GM21737 (cell line): ENCODE measurements at regions not wholly inside any gene's neighbourhood (a gene's known extent, or its start where the extent isn't known, plus 50 kb on each side); places are given as distances from the start of the nearest gene placed in this dataset.
A peak's percentile ranks its signal among the peaks of the same experiment; 100 is the strongest.

Experiments used
- ATAC-seq: cut with Tn5 transposase; IDR thresholded peaks from one replicate; pipeline ENCODE4 v1.9.1; 2021; ENCODE audit warnings: mild to moderate bottlenecking, moderate library complexity; ENCODE audit not compliant: unreplicated experiment

GRCh38 chr6:105482227-105482844, 79.5 kb upstream of the PREP start:
- no peak for ATAC-seq

DNA sequence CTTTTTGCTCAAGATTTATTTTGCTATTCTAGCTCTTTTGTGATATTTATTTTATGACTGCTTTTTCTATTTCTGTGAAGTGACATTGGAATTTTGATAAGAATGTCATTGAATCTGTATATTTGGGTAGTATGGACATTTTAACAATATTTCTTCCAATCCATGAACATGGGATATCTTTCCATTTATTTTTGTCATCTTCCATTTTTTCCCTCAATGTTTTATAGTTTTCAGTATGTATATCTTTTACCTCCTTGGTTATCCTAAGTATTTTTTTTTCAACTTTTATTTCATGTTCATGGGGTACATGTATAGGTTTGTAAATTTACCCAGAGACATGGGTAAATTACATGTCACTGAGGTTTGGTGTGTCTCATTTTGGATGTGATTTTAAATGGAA, 74.1 kb upstream of the PREP start:
- ATAC-seq: no peak

- ATAC-seq: no peak
Observed at GRCh38 chr6:105474234-105474633, 71.4 kb upstream of the PREP start.

DNA sequence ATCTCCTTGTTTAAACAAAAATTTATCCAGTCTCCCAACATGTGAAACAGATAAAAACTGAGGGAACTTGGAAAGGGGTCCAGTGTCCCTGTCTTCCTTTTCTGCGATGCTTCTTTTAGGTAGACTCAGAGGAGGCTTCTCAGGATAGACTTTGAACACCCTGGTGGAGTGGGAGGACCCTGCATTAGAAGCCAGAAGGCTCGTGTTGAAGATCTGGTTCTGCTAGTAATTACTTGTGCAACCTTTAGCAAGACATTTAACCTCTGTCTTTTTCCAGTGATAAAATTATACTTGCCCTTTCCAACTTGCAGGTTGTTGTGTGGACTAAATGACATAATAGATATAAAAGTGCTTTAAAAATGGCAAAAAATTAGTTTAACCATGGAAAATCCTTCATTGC, 67.1 kb upstream of the PREP start:
- ATAC-seq: no peak

DNA sequence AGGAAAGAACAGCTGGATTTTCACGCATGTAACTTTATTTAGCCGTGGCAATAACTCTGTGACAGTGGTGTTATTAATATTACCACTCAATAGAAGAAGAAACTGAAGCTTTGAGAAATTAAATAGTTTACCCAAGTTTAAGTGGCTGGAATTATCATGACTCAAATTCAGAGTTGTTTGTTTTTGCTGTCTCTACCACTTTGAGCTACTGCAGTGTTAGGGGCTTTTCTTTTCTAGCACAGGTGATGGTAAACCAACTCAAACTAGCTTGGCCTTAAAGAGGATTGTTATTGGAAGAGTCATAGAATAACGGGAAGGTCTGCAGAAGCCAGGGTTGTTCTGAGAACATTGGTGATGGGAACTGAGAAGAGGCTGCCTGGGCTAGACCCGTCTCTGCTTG, 66.0 kb upstream of the PREP start:
- no peak for ATAC-seq

- no peak for ATAC-seq
Observed at GRCh38 chr6:105460860-105461259, 58.0 kb upstream of the PREP start.

DNA sequence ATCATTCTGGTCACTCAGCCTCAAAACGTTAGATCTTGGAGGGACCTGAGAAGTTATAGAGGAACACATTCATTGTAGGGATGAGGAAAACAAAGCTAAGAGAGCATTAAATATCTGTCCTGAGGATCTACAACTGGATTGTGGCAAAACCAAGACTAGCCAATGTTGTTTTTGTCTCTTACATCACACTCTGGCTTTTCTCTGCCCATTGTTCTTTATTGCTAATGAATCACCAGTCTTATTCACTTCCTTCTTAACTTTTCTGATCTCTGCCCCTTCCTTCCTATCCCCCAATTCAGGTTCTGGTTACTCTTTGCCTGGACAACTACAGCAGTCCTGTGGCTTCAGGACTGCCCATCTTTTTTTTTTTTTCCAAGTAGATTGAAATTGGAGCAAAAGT, 57.0 kb upstream of the PREP start:
- no peak for ATAC-seq

- peak; percentile 93 for ATAC-seq
Observed at GRCh38 chr6:105459049-105459448, 56.2 kb upstream of the PREP start.

GRCh38 chr6:105458551-105458950, 55.7 kb upstream of the PREP start:
- peak; percentile 45 for ATAC-seq

GRCh38 chr6:105458084-105458483, 55.2 kb upstream of the PREP start:
- no peak for ATAC-seq

DNA sequence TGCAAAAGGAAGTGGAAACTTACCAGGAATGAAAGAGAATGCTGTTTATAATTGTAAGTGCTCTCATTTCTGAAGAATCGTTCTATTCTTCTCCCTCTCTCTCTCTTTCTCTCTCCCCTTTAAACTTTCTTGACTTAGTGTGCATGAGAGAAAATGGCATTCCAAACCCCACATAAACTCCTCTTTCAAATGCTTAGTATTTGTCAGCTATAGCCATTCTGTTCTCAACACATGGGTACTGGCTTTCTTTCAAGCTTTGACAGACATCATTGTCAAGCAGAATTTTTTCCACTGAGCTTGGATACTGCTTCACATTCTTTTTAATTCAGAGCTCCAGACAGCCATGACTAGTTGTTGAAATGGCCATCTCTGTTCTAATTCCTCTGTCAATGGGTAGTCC, 51.1 kb upstream of the PREP start:
- no peak for ATAC-seq

DNA sequence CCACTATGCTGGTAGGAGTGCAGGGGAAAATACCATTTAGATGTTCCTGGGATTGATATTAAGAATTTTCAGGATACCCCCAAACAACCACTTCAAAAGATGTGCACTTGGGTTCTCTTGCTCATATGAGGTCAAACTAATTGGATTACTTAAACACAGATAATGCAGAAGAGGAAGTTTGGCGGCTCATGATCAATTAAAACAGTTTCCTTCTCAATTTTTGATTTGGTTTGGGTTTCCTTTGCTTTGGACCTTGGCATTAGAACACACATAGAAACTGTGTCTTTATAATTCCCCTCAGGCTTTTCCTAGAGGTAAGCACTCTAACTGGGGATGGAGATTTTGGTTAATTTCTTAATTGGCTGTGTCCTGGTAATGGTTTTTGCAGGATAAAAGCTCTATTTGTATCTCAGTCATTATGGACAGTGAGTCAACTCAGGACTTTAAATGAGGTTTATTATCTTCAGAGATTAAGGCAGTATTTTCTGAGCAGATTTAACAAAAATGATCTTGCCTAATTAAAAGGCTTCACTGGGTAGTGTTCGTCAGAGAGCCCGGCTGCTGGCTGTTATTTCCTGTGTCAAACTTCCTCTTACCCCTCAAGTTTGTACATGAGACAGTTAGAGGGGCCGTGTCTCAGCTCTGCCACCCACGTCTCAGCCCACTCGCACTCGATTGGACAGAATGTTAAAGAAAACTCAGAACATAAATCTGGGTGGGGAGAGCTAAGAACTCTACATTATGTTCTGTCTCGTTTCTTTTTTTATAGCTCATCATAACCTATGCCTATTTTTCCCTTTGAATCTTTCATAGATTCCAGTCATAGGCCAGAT, 50.3 kb upstream of the PREP start:
- ATAC-seq: no peak
